GM12878 (cell line): ENCODE measurements at regions not wholly inside any gene's neighbourhood (a gene's known extent, or its start where the extent isn't known, plus 50 kb on each side); places are given as distances from the start of the nearest gene placed in this dataset.

ENCODE experiments used
- ATAC-seq: fragments of 200-7000 bp; cut with Tn5 transposase; 3 replicates; pipeline ENCODE4 v1.9.1; 2020; ENCODE audit warnings: mild to moderate bottlenecking, moderate library complexity
- BruUV-seq: library from RNA; stranded (reverse); fragments of 400-500 nt; replicated peaks from 2 replicates; lab custom pipeline; 2021; lab: Mats Ljungman, UMichigan
- CTCF ChIA-PET: fragments of 300-600 bp; sonication (Branson Sonifier 250); formaldehyde crosslinking; extraction: SDS; loops from one replicate; lab custom pipeline; 2021; ENCODE audit warnings: inconsistent platforms; lab: Yijun Ruan, JAX
- POLR2A ChIA-PET: fragments of 350-600 bp; formaldehyde crosslinking; extraction: SDS; loops from one replicate; lab custom pipeline; 2021; ENCODE audit warnings: inconsistent platforms; lab: Charles Lee
- RAD21 ChIA-PET: fragments of 300-600 bp; sonication (Branson Sonifier 250); formaldehyde crosslinking; loops from one replicate; lab custom pipeline; 2023; ENCODE audit warnings: antibody characterized with exemption; ENCODE audit not compliant: unreplicated experiment; lab: Charles Lee
- SMC1A ChIA-PET: fragments of 300-600 bp; sonication (Branson Sonifier 250); formaldehyde crosslinking; loops from one replicate; lab custom pipeline; 2023; ENCODE audit not compliant: unreplicated experiment, uncharacterized antibody; lab: Charles Lee
- DNase-seq: peaks from one replicate; pipeline ENCODE4 v3.0.0-alpha.2; 2011; ENCODE audit warnings: low read depth, low spot score
- FAIRE-seq: peaks from 3 replicates; lab custom pipeline; 2011; peaks lifted over from hg19 to GRCh38; lab: Jason Lieb, UNC
- H2AFZ ChIP-seq: 2 replicates; pipeline ENCODE4 v1.6.0; 2011; ENCODE audit warnings: low read depth, low read length, control low read depth; ENCODE audit not compliant: control insufficient read depth
- H3K27ac ChIP-seq: 2 replicates; pipeline ENCODE4 v1.5.1; 2011; ENCODE audit warnings: control low read depth; ENCODE audit not compliant: control insufficient read depth, insufficient read depth
- H3K27me3 ChIP-seq, 2 experiments: replicated peaks in 1 of 2; 2 replicates each; pipeline versions ENCODE4 v1.6.0 to v1.6.1; 2011; ENCODE audit warnings: low read length in 1 of 2; ENCODE audit not compliant: control insufficient read depth in 2 of 2, insufficient read depth in 2 of 2
- H3K36me3 ChIP-seq, 2 experiments: 2 replicates each; pipeline ENCODE4 v1.5.1; 2011; ENCODE audit warnings: low read length in 1 of 2; ENCODE audit not compliant: control insufficient read depth in 2 of 2, insufficient read depth in 2 of 2
- H3K4me1 ChIP-seq: 2 replicates; pipeline ENCODE4 v1.6.1; 2011; ENCODE audit warnings: mild to moderate bottlenecking, low read length, moderate library complexity, mixed read lengths; ENCODE audit not compliant: control insufficient read depth, insufficient read depth
- H3K4me2 ChIP-seq: 2 replicates; pipeline ENCODE4 v1.6.0; 2011; ENCODE audit warnings: control low read depth; ENCODE audit not compliant: control insufficient read depth, insufficient read depth
- H3K4me3 ChIP-seq: fragments of 200-600 bp; sonication (generic); 2 replicates; pipeline ENCODE4 v1.5.1; 2016
- H3K79me2 ChIP-seq: 2 replicates; pipeline ENCODE4 v1.6.0; 2011; ENCODE audit warnings: low read length; ENCODE audit not compliant: control insufficient read depth, insufficient read depth
- H3K9ac ChIP-seq: 2 replicates; pipeline ENCODE4 v1.8.0; 2011; ENCODE audit warnings: low read length, control low read depth, mixed read lengths; ENCODE audit not compliant: control insufficient read depth, insufficient read depth
- H3K9me3 ChIP-seq: replicated peaks from 3 replicates; pipeline ENCODE4 v1.5.1; 2011; ENCODE audit warnings: mild to moderate bottlenecking, low read length; ENCODE audit not compliant: control insufficient read depth, insufficient read depth
- H4K20me1 ChIP-seq: 2 replicates; pipeline ENCODE4 v1.6.0; 2011; ENCODE audit not compliant: control insufficient read depth, insufficient read depth
- BACH1 ChIP-seq: fragments of 450-650 bp; IDR thresholded peaks from 2 replicates; pipeline ENCODE4 v1.6.1; 2017; ENCODE audit warnings: mild to moderate bottlenecking, borderline replicate concordance
- BCL3 ChIP-seq: IDR thresholded peaks from 2 replicates; pipeline ENCODE4 v1.6.1; 2011; ENCODE audit warnings: borderline replicate concordance, low read depth, mild to moderate bottlenecking, moderate library complexity, low read length; ENCODE audit not compliant: insufficient read depth, poor library complexity, severe bottlenecking
- CHD4 ChIP-seq: fragments of 200-600 bp; sonication (generic); IDR thresholded peaks from 2 replicates; pipeline ENCODE4 v1.6.1; 2016; ENCODE audit warnings: mild to moderate bottlenecking
- CUX1 ChIP-seq: IDR thresholded peaks from 2 replicates; pipeline ENCODE4 v1.6.1; 2012; ENCODE audit warnings: improper control_type of control experiment, low read depth, low read length; ENCODE audit not compliant: insufficient replicate concordance
- ESRRA ChIP-seq: IDR thresholded peaks from 2 replicates; pipeline ENCODE4 v1.6.1; 2012; ENCODE audit warnings: mild to moderate bottlenecking, low read length, improper control_type of control experiment
- HDAC6 ChIP-seq: fragments of 200-600 bp; sonication (generic); IDR thresholded peaks from one replicate; pipeline ENCODE4 v1.8.0; 2017; ENCODE audit warnings: antibody characterized with exemption; ENCODE audit not compliant: unreplicated experiment
- LARP7 ChIP-seq: fragments of 450-650 bp; IDR thresholded peaks from 2 replicates; pipeline ENCODE4 v1.6.1; 2017; ENCODE audit warnings: mild to moderate bottlenecking
- MEF2A ChIP-seq: IDR thresholded peaks from 2 replicates; pipeline ENCODE4 v1.6.1; 2011; ENCODE audit warnings: low read depth, mild to moderate bottlenecking, low read length, moderate library complexity; ENCODE audit not compliant: insufficient read depth
- NFYA ChIP-seq: IDR thresholded peaks from 2 replicates; pipeline ENCODE4 v1.6.1; 2011; ENCODE audit warnings: low read depth, mild to moderate bottlenecking, low read length, improper control_type of control experiment, borderline replicate concordance
- RB1 ChIP-seq: fragments of 450-650 bp; formaldehyde crosslinking; IDR thresholded peaks from 2 replicates; pipeline ENCODE4 v1.6.1; 2017; ENCODE audit warnings: mild to moderate bottlenecking, borderline replicate concordance
- TBL1XR1 ChIP-seq: IDR thresholded peaks from 2 replicates; pipeline ENCODE4 v1.6.1; 2012; ENCODE audit warnings: low read depth, low read length, improper control_type of control experiment
- ZNF217 ChIP-seq: fragments of 450-650 bp; IDR thresholded peaks from 2 replicates; pipeline ENCODE4 v1.6.1; 2017; ENCODE audit warnings: antibody characterized with exemption, mild to moderate bottlenecking
- ZNF622 ChIP-seq: fragments of 450-650 bp; IDR thresholded peaks from 2 replicates; pipeline ENCODE4 v1.6.1; 2017; ENCODE audit warnings: mild to moderate bottlenecking, inconsistent platforms
- WGBS: methylation state at CpG from one replicate; pipeline ENCODE4 v1.1.6; 2016; ENCODE audit warnings: low lambda C conversion rate; ENCODE audit not compliant: insufficient replicate concordance, insufficient coverage; ENCODE audit errors: missing lambda C conversion rate; 5-methylcytosine and 5-hydroxymethylcytosine counted together
- in situ Hi-C: fragments of 300-500 bp; cut with MboI; formaldehyde crosslinking; loops from 9 replicates; pipeline ENCODE4 v1.14.3; 2018; ENCODE audit warnings: mixed read lengths
- intact Hi-C: fragments of 100-400 bp; cut with micrococcal nuclease; formaldehyde crosslinking; loops from one replicate; pipeline ENCODE4 v1.14.2; 2022; ENCODE audit not compliant: unreplicated experiment
- TF ChIP-seq, protein P1 (sequence below): fragments of 450-650 bp; formaldehyde crosslinking; IDR thresholded peaks from 2 replicates; pipeline ENCODE4 v1.4.0; 2020; ENCODE audit warnings: mild to moderate bottlenecking, moderate library complexity

DNA sequence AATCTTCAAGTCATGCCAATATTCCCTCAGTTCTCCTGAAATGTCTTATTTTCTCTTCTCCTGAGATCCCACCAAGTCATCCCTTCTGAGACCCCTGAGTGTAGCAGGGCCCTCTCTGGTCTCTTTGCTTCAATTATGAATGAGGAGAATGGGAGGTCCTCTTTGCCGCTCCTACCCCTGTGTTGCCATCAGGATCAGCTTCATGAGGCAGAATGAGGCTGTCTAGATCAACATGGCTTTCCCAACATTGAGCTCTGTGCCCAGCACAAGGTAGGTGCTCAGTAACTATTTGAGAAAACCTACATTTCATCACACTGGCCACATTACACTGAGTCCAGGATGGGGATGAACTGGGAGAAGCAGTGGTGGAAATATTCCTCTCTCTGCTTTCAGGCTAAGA lies 107.2 kb downstream of the ZNF280B start:
- SMC1A ChIA-PET, result no interaction called here
- intact Hi-C loops, result no loop called here
- H3K27ac ChIP-seq, result no peak overlapping the region
- no peaks in the 10 kb centered on the region for H3K9me3 ChIP-seq
- no peak overlapping the region for H2AFZ ChIP-seq
- no peak overlapping the region for H3K4me3 ChIP-seq
- no peak overlapping the region for H3K4me2 ChIP-seq
- POLR2A ChIA-PET, result no interaction called here
- in situ Hi-C loops, result no loop called here
- no peak for DNase-seq
- CTCF ChIA-PET, result no interaction called here
- FAIRE-seq, result no peak
- H3K9ac ChIP-seq, result no peak overlapping the region
- no peaks in the 10 kb centered on the region; the same call in 1 of the 2 replicates for H3K4me1 ChIP-seq
- no TSS peak for BruUV-seq
- no peaks in the 10 kb centered on the region for H3K36me3 ChIP-seq
- WGBS, result 39% methylated on average over 1 of the region's 1 CpG
- H3K27me3 ChIP-seq, result no peaks in the 10 kb centered on the region
- H3K79me2 ChIP-seq, result no peaks in the 10 kb centered on the region
- no peak for ATAC-seq
- H4K20me1 ChIP-seq, result no peaks in the 10 kb centered on the region
- RAD21 ChIA-PET, result no interaction called here
- TF ChIP-seq ZNF622, result no peak
- TF ChIP-seq CUX1, result no peak
- TF ChIP-seq ESRRA, result no peak
- TF ChIP-seq HDAC6, result no peak
- no peak for TF ChIP-seq NFYA
- TF ChIP-seq ZNF217, result no peak
- no peak for TF ChIP-seq BCL3
- no peak for TF ChIP-seq CHD4
- no peak for TF ChIP-seq TBL1XR1
- no peak for TF ChIP-seq BACH1
- TF ChIP-seq LARP7, result no peak
- TF ChIP-seq RB1, result no peak
- TF ChIP-seq, protein P1, sequence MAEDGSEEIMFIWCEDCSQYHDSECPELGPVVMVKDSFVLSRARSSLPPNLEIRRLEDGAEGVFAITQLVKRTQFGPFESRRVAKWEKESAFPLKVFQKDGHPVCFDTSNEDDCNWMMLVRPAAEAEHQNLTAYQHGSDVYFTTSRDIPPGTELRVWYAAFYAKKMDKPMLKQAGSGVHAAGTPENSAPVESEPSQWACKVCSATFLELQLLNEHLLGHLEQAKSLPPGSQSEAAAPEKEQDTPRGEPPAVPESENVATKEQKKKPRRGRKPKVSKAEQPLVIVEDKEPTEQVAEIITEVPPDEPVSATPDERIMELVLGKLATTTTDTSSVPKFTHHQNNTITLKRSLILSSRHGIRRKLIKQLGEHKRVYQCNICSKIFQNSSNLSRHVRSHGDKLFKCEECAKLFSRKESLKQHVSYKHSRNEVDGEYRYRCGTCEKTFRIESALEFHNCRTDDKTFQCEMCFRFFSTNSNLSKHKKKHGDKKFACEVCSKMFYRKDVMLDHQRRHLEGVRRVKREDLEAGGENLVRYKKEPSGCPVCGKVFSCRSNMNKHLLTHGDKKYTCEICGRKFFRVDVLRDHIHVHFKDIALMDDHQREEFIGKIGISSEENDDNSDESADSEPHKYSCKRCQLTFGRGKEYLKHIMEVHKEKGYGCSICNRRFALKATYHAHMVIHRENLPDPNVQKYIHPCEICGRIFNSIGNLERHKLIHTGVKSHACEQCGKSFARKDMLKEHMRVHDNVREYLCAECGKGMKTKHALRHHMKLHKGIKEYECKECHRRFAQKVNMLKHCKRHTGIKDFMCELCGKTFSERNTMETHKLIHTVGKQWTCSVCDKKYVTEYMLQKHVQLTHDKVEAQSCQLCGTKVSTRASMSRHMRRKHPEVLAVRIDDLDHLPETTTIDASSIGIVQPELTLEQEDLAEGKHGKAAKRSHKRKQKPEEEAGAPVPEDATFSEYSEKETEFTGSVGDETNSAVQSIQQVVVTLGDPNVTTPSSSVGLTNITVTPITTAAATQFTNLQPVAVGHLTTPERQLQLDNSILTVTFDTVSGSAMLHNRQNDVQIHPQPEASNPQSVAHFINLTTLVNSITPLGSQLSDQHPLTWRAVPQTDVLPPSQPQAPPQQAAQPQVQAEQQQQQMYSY (CRISPR knock-in tag), result no peak
- no peak for TF ChIP-seq MEF2A
